Thyroid gland (tissue), 4 donors: ENCODE measurements at regions not wholly inside any gene's neighbourhood (a gene's known extent, or its start where the extent isn't known, plus 50 kb on each side); places are given as distances from the start of the nearest gene placed in this dataset.

Experiments used
- CTCF ChIP-seq, 6 experiments: fragments of 200-600 bp in 3 of 6; fragments of 450-650 bp in 3 of 6; sonication (generic) in 3 of 6; IDR thresholded peaks; one replicate each; pipeline ENCODE4 v1.5.1; 2016 to 2019; ENCODE audit warnings: antibody characterized with exemption in 6 of 6, mild to moderate bottlenecking in 2 of 6, inconsistent platforms in 1 of 6, moderate library complexity in 1 of 6
- POLR2A ChIP-seq, 2 donors: fragments of 450-650 bp; IDR thresholded peaks; one replicate each; pipeline ENCODE4 v1.6.1; 2017; ENCODE audit warnings: antibody characterized with exemption in 2 of 2, mild to moderate bottlenecking in 2 of 2, moderate library complexity in 1 of 2

GRCh38 chr4:19596342-19596741, 655.4 kb upstream of the SLIT2 start:
- TF ChIP-seq CTCF (IDR thresholded peaks at IDR 0.05) (no peak), POLR2A (IDR thresholded peaks at IDR 0.05) (no peak)
